ENCODE measurements at regions not wholly inside any gene's neighbourhood (a gene's known extent, or its start where the extent isn't known, plus 50 kb on each side); places are given as distances from the start of the nearest gene placed in this dataset.

DNA sequence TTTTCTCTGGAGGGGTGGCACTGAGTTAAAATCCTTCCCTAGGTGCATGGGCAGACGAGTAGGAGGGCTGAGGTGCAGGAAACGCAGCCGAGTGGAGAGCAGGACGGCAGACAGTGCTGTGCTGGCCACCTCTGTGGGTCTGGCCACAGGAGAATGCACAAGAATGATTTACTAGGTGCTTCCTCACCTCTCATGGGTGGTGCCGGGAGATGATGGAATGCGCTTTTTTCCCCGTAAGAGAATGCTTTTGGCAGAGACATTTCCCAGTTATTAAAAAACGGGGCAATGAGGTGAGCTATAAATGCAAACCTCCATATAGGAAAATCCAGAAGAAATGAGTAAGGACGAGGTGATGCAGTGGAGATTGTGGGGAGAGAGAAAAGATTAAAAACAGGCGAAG is 86.1 kb downstream of the ADAMTS15 start:
- no peak overlapping the region for H3K4me3 ChIP-seq (ENCODE audit: low read depth, low read length)
- no peaks in the 10 kb centered on the region for H3K36me3 ChIP-seq (ENCODE audit: control insufficient read depth in 2 of 2, insufficient read depth in 1 of 2, low read length in 2 of 2)
- no peak overlapping the region for H3K27ac ChIP-seq (ENCODE audit: extremely low read depth, low read depth, low read length)
- POLR2A ChIA-PET = no interaction called here
- no peaks in the 10 kb centered on the region for H3K9me3 ChIP-seq (ENCODE audit: control insufficient read depth, insufficient read depth, low read depth, low read length)
- no peaks in the 10 kb centered on the region; the same call in 1 of the 2 replicates for H3K4me1 ChIP-seq (ENCODE audit: control insufficient read depth, insufficient read depth, low read length)
- CTCF ChIA-PET = interaction anchor here (0.6 to 1.9 kb wide), 2 partner anchors 46 to 328 kb away, joined by 4 to 9 read pairs; no protein-coding TSS in a partner anchor
- TF ChIP-seq ZXDB (tag by site-specific recombination; IDR thresholded peaks at IDR 0.05) (no peak), ZNF433 (tag by site-specific recombination; IDR thresholded peaks at IDR 0.05; ENCODE audit: low read depth) (no peak), YY2 (tag by site-specific recombination; IDR thresholded peaks at IDR 0.05) (no peak), SP7 (tag by site-specific recombination; IDR thresholded peaks at IDR 0.05) (no peak), ZNF585B (tag by site-specific recombination; IDR thresholded peaks at IDR 0.05) (no peak), ZNF274 (IDR thresholded peaks at IDR 0.05; ENCODE audit: low read length) (no peak), ZNF274 (tag by site-specific recombination; IDR thresholded peaks at IDR 0.05; ENCODE audit: borderline replicate concordance) (no peak), ZBTB1 (tag by site-specific recombination; IDR thresholded peaks at IDR 0.05) (no peak), ZNF37A (tag by site-specific recombination; IDR thresholded peaks at IDR 0.05) (no peak), ZFHX2 (tag by site-specific recombination; conservative IDR thresholded peaks at IDR 0.05) (no peak), ZSCAN30 (tag by site-specific recombination; IDR thresholded peaks at IDR 0.05) (no peak), ZFP69B (tag by site-specific recombination; IDR thresholded peaks at IDR 0.05) (no peak), PRDM6 (tag by site-specific recombination; IDR thresholded peaks at IDR 0.05) (no peak), ZNF776 (tag by site-specific recombination; IDR thresholded peaks at IDR 0.05; ENCODE audit: borderline replicate concordance) (no peak), ZBTB11 (tag by site-specific recombination; conservative IDR thresholded peaks at IDR 0.05; ENCODE audit: low read depth) (no peak), AEBP2 (tag by site-specific recombination; IDR thresholded peaks at IDR 0.05; ENCODE audit: borderline replicate concordance) (no peak)
- TF ChIP-seq, protein P1, sequence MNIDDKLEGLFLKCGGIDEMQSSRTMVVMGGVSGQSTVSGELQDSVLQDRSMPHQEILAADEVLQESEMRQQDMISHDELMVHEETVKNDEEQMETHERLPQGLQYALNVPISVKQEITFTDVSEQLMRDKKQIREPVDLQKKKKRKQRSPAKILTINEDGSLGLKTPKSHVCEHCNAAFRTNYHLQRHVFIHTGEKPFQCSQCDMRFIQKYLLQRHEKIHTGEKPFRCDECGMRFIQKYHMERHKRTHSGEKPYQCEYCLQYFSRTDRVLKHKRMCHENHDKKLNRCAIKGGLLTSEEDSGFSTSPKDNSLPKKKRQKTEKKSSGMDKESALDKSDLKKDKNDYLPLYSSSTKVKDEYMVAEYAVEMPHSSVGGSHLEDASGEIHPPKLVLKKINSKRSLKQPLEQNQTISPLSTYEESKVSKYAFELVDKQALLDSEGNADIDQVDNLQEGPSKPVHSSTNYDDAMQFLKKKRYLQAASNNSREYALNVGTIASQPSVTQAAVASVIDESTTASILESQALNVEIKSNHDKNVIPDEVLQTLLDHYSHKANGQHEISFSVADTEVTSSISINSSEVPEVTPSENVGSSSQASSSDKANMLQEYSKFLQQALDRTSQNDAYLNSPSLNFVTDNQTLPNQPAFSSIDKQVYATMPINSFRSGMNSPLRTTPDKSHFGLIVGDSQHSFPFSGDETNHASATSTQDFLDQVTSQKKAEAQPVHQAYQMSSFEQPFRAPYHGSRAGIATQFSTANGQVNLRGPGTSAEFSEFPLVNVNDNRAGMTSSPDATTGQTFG (tag by site-specific recombination; IDR thresholded peaks at IDR 0.05; ENCODE audit: borderline replicate concordance) = no peak

- Histone ChIP-seq H3K4me3 (ENCODE audit: low read depth, low read length) (no peak overlapping the region), H3K4me1 (ENCODE audit: control insufficient read depth, insufficient read depth, low read length) (no peaks in the 10 kb centered on the region; the same call in 1 of the 2 replicates), H3K9me3 (ENCODE audit: control insufficient read depth, insufficient read depth, low read depth, low read length) (no peaks in the 10 kb centered on the region), H3K27ac (ENCODE audit: extremely low read depth, low read depth, low read length) (no peak overlapping the region), H3K36me3 (ENCODE audit: control insufficient read depth in 2 of 2, insufficient read depth in 1 of 2, low read length in 2 of 2) (no peaks in the 10 kb centered on the region)
- ChIA-PET CTCF (interaction anchor here (1.2 kb wide), 1 partner anchor 292 kb away, joined by 3 read pairs; no protein-coding TSS in a partner anchor), POLR2A (no interaction called here)
- TF ChIP-seq ZNF112 (tag by site-specific recombination; IDR thresholded peaks at IDR 0.05) (no peak), ZNF114 (tag by site-specific recombination; IDR thresholded peaks at IDR 0.05) (no peak), ZNF132 (tag by site-specific recombination; IDR thresholded peaks at IDR 0.05; ENCODE audit: borderline replicate concordance) (no peak), ZNF529 (tag by site-specific recombination; IDR thresholded peaks at IDR 0.05; ENCODE audit: insufficient replicate concordance) (no peak), ZSCAN16 (tag by site-specific recombination; IDR thresholded peaks at IDR 0.05) (no peak), RBAK (tag by site-specific recombination; IDR thresholded peaks at IDR 0.05) (no peak), ZSCAN30 (tag by site-specific recombination; IDR thresholded peaks at IDR 0.05) (no peak), ZFHX2 (tag by site-specific recombination; conservative IDR thresholded peaks at IDR 0.05) (no peak), ZBTB11 (tag by site-specific recombination; conservative IDR thresholded peaks at IDR 0.05; ENCODE audit: low read depth) (no peak)
Measured at GRCh38 chr11:130535520-130535919, 87.1 kb downstream of the ADAMTS15 start.
